HFF-Myc (cell line): ENCODE measurements at regions not wholly inside any gene's neighbourhood (a gene's known extent, or its start where the extent isn't known, plus 50 kb on each side); places are given as distances from the start of the nearest gene placed in this dataset.
"Not testable (repeated sequence)": the region's sequence is repeated elsewhere in the genome, so short reads cannot be mapped to it uniquely, and the experiment has no call there.

Source experiments
- DNase-seq: peaks from one replicate; pipeline ENCODE4 v3.0.0-alpha.2; 2011; ENCODE audit warnings: low read depth; ENCODE audit errors: extremely low read depth
- H3K4me3 ChIP-seq: replicated peaks from 2 replicates; pipeline ENCODE4 v1.5.1; 2011; ENCODE audit warnings: low read depth, mild to moderate bottlenecking, control low read depth, low read length
- CTCF ChIP-seq: IDR thresholded peaks from 2 replicates; pipeline ENCODE4 v1.5.1; 2012; ENCODE audit warnings: mild to moderate bottlenecking, low read depth, low read length, control low read depth; ENCODE audit errors: missing control alignments

GRCh38 chr5:158450751-158451171 is 591.8 kb upstream of the CLINT1 start:
- DNase-seq: no peak
- H3K4me3 ChIP-seq: no peak overlapping the region
- no peak for TF ChIP-seq CTCF

GRCh38 chr5:158446761-158447160 is 587.8 kb upstream of the CLINT1 start:
- H3K4me3 ChIP-seq, DNase-seq: not testable (repeated sequence)

- H3K4me3 ChIP-seq, DNase-seq: not testable (repeated sequence)
Observed at GRCh38 chr5:158439204-158439603, 580.3 kb upstream of the CLINT1 start.

- no peak for TF ChIP-seq CTCF
- no peak for DNase-seq
- H3K4me3 ChIP-seq: no peak overlapping the region
Observed at GRCh38 chr5:158436271-158437065, 577.5 kb upstream of the CLINT1 start.

- no peak overlapping the region for H3K4me3 ChIP-seq
- no peak for DNase-seq
- TF ChIP-seq CTCF: no peak
Observed at GRCh38 chr5:158435161-158435616, 576.2 kb upstream of the CLINT1 start.

GRCh38 chr5:158434749-158435148 is 575.8 kb upstream of the CLINT1 start:
- no peak for TF ChIP-seq CTCF
- no peak overlapping the region for H3K4me3 ChIP-seq
- DNase-seq: no peak

- H3K4me3 ChIP-seq: no peak overlapping the region
- no peak for DNase-seq
- TF ChIP-seq CTCF: no peak
Observed at GRCh38 chr5:158433634-158434033, 574.7 kb upstream of the CLINT1 start.

- TF ChIP-seq CTCF: no peak
- DNase-seq: no peak
- H3K4me3 ChIP-seq: no peak overlapping the region
Observed at GRCh38 chr5:158431369-158432029, 572.6 kb upstream of the CLINT1 start.
